ENCODE measurements at regions not wholly inside any gene's neighbourhood (a gene's known extent, or its start where the extent isn't known, plus 50 kb on each side); places are given as distances from the start of the nearest gene placed in this dataset.

- Mint-ChIP-seq H3K27me3 (peaks cover 0 to 2% (median 0%) of the 10 kb centered on the region in 5 donors), H3K36me3 (no peaks in the 10 kb centered on the region), H3K9me3 (no peaks in the 10 kb centered on the region), H3K4me1 (no peaks in the 10 kb centered on the region), H3K4me3 (no peak overlapping the region), H3K27ac (peak overlapping the region in 1 of 10 donors; percentile 56)
- ATAC-seq (no peak), DNase-seq (no peak)
- POLR2A ChIA-PET = no interaction called here
These were observed 296.7 kb downstream of the CDH26 start for GRCh38 chr20:60254901-60255411.

GRCh38 chr20:60255415-60255814, 297.2 kb downstream of the CDH26 start:
- Mint-ChIP-seq H3K4me3 (no peak overlapping the region), H3K27ac (no peak overlapping the region), H3K4me1 (no peaks in the 10 kb centered on the region), H3K36me3 (no peaks in the 10 kb centered on the region), H3K9me3 (no peaks in the 10 kb centered on the region), H3K27me3 (peaks cover 0 to 2% (median 0%) of the 10 kb centered on the region in 5 donors)
- ATAC-seq (no peak), DNase-seq (no peak)
- POLR2A ChIA-PET = no interaction called here

DNA sequence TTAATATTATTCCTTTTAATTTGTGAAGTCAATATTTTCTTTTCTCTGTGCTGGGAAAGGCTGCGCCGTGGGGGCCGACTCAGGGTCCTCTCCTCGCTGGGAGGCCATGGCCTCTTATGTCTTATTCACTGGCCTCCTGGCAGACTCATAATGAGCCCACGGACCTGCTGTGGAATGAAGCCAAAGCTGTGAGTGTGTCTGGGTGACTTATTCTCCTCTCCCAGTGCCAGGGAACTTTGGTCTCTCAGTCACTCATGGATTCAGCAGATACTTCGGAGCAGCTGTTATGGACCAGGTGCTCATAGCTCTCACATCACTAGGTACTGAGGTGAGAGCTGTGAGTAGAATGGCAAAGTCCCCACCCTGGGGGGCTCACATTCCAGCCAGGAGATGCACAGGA, 297.6 kb downstream of the CDH26 start:
- DNase-seq (no peak), ATAC-seq (no peak)
- no peaks in the 10 kb centered on the region for H3K4me1 Mint-ChIP-seq
- H3K27ac Mint-ChIP-seq = no peak overlapping the region
- H3K4me3 Mint-ChIP-seq = no peak overlapping the region
- no peaks in the 10 kb centered on the region for H3K36me3 Mint-ChIP-seq
- peaks cover 0 to 2% (median 0%) of the 10 kb centered on the region in 5 donors for H3K27me3 Mint-ChIP-seq
- H3K9me3 Mint-ChIP-seq = no peaks in the 10 kb centered on the region
- POLR2A ChIA-PET = no interaction called here

DNA sequence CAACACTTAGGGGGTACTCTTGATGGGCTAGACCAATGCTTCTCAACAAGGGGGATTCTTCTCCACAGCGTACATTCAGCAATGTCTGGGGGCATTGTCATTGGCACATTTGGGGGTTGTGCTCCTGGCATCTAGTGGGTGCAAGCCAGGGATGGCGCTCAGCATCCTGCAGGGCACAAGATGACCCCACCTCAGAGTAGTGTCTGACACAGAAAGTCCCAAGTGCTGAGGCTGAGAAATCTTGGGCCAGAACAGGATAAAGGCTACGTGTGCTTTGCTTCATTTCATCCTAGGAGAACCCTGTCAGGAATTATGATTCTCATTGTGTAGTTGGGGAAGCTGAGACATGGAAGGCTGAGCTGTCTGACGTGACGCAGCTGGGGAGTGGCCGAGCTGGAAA, 298.6 kb downstream of the CDH26 start:
- no peaks in the 10 kb centered on the region for H3K36me3 Mint-ChIP-seq
- ATAC-seq (no peak), DNase-seq (no peak)
- H3K27me3 Mint-ChIP-seq = peaks cover 0 to 2% (median 0%) of the 10 kb centered on the region in 5 donors
- POLR2A ChIA-PET = no interaction called here
- H3K9me3 Mint-ChIP-seq = no peaks in the 10 kb centered on the region
- H3K4me3 Mint-ChIP-seq = no peak overlapping the region
- no peaks in the 10 kb centered on the region for H3K4me1 Mint-ChIP-seq
- no peak overlapping the region for H3K27ac Mint-ChIP-seq

DNA sequence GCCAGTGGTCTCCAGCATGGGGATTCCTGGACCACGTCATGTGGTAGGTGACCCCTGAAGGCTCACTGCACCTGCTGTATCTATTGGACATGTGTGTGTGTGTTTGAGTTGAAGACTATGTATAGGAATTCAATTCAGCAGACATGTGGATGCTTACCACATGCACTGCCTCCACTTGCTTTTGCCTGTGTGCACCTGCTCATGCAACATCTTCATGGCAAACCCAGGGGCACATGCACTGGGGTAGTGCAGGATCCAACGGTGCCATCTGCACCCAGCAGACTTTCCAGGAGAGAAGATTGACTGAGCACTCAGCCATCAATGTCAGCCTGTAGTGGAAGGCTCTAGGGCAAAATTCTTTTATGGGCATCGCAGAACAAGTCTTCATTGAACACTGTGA, 299.4 kb downstream of the CDH26 start:
- ATAC-seq = no peak
- POLR2A ChIA-PET = no interaction called here
- H3K4me3 Mint-ChIP-seq = no peak overlapping the region
- no peaks in the 10 kb centered on the region for H3K36me3 Mint-ChIP-seq
- H3K4me1 Mint-ChIP-seq = no peaks in the 10 kb centered on the region
- no peaks in the 10 kb centered on the region for H3K9me3 Mint-ChIP-seq
- no peak overlapping the region for H3K27ac Mint-ChIP-seq
- no peak for DNase-seq
- H3K27me3 Mint-ChIP-seq = peaks cover 0 to 2% (median 0%) of the 10 kb centered on the region in 5 donors

DNA sequence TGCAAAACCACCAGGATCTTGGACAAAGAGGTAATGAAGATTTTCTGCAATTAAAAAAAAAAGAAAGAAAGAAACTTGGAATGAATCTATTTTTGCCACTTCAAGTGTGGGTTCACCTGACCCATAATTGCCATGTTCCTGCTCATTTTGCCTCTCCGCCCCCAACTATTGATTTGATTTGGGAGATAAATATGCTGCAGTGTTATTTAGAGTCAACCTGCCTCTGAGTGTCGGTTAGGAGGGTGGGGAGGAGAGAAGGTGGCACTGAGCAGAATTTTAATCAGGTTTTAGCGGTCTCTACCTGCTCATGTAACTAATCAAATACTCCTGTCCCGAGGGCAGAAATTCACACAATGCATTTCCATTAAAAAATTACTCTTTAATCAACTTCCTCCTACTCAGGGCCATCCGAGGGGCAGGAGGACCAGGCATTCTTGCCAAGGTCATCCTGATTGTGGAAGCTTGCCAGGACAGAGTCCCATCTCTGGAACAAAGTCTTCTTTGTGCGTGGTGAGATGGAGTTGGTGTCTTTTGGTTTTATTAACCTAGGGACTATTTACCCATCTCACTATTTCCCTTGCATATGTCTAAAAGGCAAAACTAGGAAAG, 300.1 kb downstream of the CDH26 start:
- Mint-ChIP-seq H3K9me3 (no peaks in the 10 kb centered on the region), H3K27me3 (peaks cover 0 to 2% (median 0%) of the 10 kb centered on the region in 5 donors), H3K4me1 (no peaks in the 10 kb centered on the region), H3K36me3 (no peaks in the 10 kb centered on the region), H3K4me3 (no peak overlapping the region), H3K27ac (no peak overlapping the region)
- POLR2A ChIA-PET = no interaction called here
- DNase-seq (no peak), ATAC-seq (no peak)

GRCh38 chr20:60261333-60261732, 303.1 kb downstream of the CDH26 start:
- H3K36me3 Mint-ChIP-seq = no peaks in the 10 kb centered on the region
- H3K9me3 Mint-ChIP-seq = no peaks in the 10 kb centered on the region
- H3K27me3 Mint-ChIP-seq = peaks cover 0 to 2% (median 0%) of the 10 kb centered on the region in 5 donors
- H3K27ac Mint-ChIP-seq = no peak overlapping the region
- POLR2A ChIA-PET = no interaction called here
- no peak overlapping the region for H3K4me3 Mint-ChIP-seq
- H3K4me1 Mint-ChIP-seq = peaks cover 7 to 19% (median 15%) of the 10 kb centered on the region in 4 donors
- no peak for ATAC-seq
- no peak for DNase-seq

DNA sequence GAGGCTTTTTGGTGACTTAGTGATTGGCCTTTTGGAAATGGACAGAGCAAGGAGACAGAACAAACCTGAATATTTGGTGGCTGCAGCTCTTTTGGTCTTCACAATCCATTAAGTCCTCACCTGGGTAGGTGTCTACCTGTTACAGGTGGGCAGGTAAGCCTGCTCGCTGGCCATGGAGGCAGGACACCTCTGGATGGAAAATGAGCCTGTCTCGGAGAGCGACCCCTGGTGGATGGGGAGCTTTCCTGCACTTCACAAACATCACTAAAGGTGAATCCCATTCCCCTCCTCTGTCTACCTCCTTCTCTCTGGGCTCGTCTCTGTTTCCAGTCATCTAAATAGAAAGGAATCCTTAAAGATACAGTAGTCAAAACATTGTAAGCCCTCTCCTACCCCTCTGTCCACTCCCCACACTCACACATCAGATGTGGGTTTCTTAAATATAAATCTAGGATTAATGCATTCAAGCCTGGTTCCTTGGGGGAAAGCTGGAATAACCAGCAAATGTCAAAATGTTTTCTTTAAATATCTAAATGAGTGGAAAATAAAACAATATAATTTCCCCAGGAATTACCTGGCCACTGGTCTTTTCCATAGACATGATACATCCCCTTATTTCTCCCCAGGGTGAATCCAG, 304.9 kb downstream of the CDH26 start:
- POLR2A ChIA-PET = interaction anchor here (0.7 to 0.9 kb wide), 2 partner anchors 11 to 205 kb away, joined by 3 read pairs; no protein-coding TSS in a partner anchor

DNA sequence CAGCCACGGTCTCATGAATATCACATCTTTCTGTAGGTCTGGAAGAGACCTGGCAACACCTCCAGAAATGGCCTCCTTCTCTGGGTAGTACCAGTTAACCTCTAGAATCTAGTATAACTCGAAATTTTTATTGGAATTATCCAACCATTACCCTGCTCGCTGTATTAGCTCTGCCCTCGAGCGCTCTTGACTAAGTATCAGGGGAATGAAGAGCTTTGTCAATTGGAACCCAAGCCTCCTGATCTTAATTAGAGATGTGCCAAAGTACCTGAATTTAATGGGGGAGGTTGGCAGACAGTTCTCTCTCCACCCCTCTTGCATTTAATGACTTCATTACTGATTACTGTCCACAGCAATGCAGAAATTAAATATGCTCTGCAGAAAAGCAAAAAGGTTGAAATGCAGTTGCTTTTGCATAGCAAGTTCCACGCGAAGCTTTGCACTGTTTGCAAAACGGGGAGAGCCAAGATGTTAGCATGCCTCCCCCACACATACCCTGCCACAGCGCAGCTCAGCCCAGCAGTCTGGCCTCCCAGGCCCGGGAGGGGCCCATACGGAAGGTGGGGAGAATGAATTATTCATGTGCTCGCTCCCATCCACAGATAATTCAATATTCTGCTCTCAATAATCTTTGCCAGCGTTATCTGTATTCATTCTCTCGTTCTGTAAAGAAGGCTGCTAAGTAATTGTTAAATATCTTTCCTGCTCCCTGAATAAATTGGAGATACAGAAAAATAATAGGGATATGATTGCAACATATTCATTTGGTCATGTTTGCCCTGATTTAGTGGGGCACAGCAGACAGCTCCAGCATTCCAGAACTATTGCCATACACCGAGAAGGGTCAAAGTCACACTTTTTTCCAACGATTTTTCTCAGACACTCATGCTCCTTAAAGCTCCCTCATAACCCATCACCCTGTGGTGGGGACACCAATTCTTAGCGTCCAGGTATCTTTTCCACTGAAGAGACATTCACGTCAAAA, 305.8 kb downstream of the CDH26 start:
- Mint-ChIP-seq H3K27me3 (peaks cover 0 to 2% (median 0%) of the 10 kb centered on the region in 5 donors), H3K4me3 (no peak overlapping the region)

More for the DNA sequence above, 304.9 kb downstream of the CDH26 start:
- H3K27me3 Mint-ChIP-seq = peaks cover 0 to 2% (median 0%) of the 10 kb centered on the region in 5 donors
- H3K27ac Mint-ChIP-seq = peak overlapping the region in 1 of 10 donors; percentile 54
- H3K9me3 Mint-ChIP-seq = no peaks in the 10 kb centered on the region
- H3K36me3 Mint-ChIP-seq = no peaks in the 10 kb centered on the region
- ATAC-seq (peak in 1 of 2 donors; percentile 34), DNase-seq (peak in 9 of 10 donors; percentile 8 to 67 (median 41))
- H3K4me1 Mint-ChIP-seq = peaks cover 15 to 31% (median 25%) of the 10 kb centered on the region in 4 donors
- H3K4me3 Mint-ChIP-seq = no peak overlapping the region

DNA sequence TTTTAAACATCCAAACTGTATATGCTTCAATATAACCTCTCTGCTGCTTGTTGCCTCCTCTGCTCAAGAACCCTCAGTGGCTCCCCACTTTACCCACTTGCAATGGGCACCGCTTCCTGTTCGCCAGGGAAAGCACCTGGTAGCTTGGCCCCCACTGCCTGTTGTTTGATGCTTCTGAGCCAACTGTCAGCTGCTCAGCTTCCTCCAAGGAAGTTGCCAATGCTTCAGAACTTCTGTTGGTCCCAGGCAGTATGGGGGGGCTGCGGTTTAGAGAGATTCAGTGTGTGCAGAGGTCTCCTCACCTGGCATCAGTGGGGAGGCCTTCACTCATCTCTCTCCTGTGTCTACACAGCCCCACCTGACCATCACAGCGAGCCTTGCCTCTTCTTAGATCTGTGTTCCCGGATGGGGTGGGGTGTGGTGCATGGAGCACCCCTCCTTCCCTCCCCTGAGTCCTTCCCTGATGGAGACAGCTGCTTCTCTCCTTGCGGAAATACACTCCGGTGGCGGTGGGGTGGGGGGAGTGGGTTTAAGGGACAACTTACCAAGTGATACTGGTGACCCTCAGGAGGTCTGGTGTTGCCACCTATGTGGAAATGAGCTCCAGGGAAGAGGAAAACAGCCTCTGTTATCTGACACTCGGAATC, 308.1 kb downstream of the CDH26 start:
- H3K36me3 Mint-ChIP-seq = no peaks in the 10 kb centered on the region
- DNase-seq (peak in 7 of 10 donors; percentile 1 to 64 (median 31)), ATAC-seq (peak; percentile 39 to 78)
- H3K27me3 Mint-ChIP-seq = peaks cover 0 to 2% (median 0%) of the 10 kb centered on the region in 5 donors
- peak overlapping the region in 7 of 10 donors; percentile 31 to 87 (median 73) for H3K27ac Mint-ChIP-seq
- no peaks in the 10 kb centered on the region for H3K9me3 Mint-ChIP-seq
- peak overlapping the region in 5 of 10 donors; percentile 31 to 67 (median 60) for H3K4me3 Mint-ChIP-seq
- POLR2A ChIA-PET = no interaction called here
- H3K4me1 Mint-ChIP-seq = peaks cover 15 to 31% (median 25%) of the 10 kb centered on the region in 4 donors

More for the DNA sequence above, 305.8 kb downstream of the CDH26 start:
- ATAC-seq (no peak), DNase-seq (no peak)
- Mint-ChIP-seq H3K4me1 (peaks cover 15 to 31% (median 25%) of the 10 kb centered on the region in 4 donors), H3K36me3 (no peaks in the 10 kb centered on the region), H3K27ac (peak overlapping the region in 2 of 10 donors; percentile 10 to 87), H3K9me3 (no peaks in the 10 kb centered on the region)
- POLR2A ChIA-PET = no interaction called here

DNA sequence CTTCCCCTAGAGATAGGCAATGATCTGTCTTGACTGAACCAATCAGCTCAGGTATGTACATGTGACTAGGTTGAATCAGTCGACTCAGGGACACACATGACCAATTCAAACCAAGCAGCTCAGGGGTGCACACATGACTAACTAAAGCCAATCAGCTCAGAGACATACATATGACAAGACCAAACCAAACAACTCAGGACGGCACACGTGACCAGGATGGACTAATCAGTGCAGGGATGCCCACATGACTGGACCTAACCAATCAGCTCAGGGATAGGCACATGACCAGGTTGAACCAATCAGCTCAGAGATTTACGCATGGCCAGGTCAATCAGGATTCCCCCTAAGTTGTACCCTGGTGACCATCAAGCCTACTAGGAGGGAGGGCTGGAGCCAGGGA, 310.3 kb downstream of the CDH26 start:
- no peaks in the 10 kb centered on the region for H3K36me3 Mint-ChIP-seq
- H3K4me1 Mint-ChIP-seq = peaks cover 15 to 31% (median 25%) of the 10 kb centered on the region in 4 donors
- H3K27me3 Mint-ChIP-seq = no peaks in the 10 kb centered on the region
- no peak for DNase-seq
- POLR2A ChIA-PET = no interaction called here
- no peak overlapping the region for H3K4me3 Mint-ChIP-seq
- H3K9me3 Mint-ChIP-seq = no peaks in the 10 kb centered on the region
- peak in 1 of 2 donors; percentile 24 for ATAC-seq
- peak overlapping the region in 2 of 10 donors; percentile 3 to 31 for H3K27ac Mint-ChIP-seq

GRCh38 chr20:60269573-60270162, 311.4 kb downstream of the CDH26 start:
- Mint-ChIP-seq H3K4me3 (no peak overlapping the region), H3K27me3 (peaks cover 0 to 5% (median 0%) of the 10 kb centered on the region in 5 donors), H3K4me1 (peaks cover 16 to 29% (median 24%) of the 10 kb centered on the region in 4 donors), H3K9me3 (no peaks in the 10 kb centered on the region), H3K36me3 (no peaks in the 10 kb centered on the region), H3K27ac (no peak overlapping the region)
- POLR2A ChIA-PET = no interaction called here
- DNase-seq (no peak), ATAC-seq (no peak)
